KG1 (cell line): ENCODE measurements at regions not wholly inside any gene's neighbourhood (a gene's known extent, or its start where the extent isn't known, plus 50 kb on each side); places are given as distances from the start of the nearest gene placed in this dataset.
"Not testable (repeated sequence)": the region's sequence is repeated elsewhere in the genome, so short reads cannot be mapped to it uniquely, and the experiment has no call there.

Experiments
- DNase-seq: peaks from one replicate; lab custom pipeline; 2025; lab: John Stamatoyannopoulos, UW

DNA sequence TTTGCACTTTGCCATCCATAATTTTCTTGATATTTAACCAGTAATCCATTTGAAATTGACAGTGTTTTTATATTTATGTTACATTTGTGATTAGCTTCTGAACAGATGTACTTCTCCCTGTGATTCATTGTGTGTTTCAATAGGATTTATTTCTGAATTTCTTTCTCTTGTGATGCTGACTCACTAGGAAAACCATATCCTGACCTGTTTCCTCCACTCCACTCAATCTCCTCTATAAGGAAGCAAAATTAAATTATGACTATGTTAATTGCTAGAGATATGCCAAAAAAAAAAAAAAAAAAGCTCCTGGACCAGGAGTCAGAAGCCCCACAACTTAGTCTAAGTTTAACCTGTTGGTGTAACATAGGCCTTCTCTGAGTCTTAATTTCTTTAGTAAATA is 614.6 kb upstream of the SPRY2 start:
- no peak for DNase-seq

DNA sequence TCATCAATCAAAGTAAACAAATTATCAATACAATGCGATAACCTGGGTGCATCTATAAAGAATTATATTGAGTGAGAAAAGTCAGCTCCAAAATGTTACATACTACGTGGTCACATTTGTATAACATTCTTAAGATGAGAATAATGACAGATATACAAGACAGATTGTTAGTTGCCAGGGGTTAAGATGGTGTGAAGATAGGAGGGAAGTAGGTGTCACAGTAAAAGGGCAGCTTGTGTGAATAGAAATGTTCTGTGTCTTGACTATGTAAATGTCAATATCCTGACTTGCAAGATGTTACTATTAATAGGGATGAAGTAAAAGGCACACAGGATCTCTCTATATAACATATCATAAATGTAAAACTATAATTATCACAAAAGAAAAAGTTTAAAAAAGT is 611.2 kb upstream of the SPRY2 start:
- DNase-seq: no peak

GRCh38 chr13:80946008-80946802 is 605.3 kb upstream of the SPRY2 start:
- no peak for DNase-seq

- DNase-seq: no peak
Measured at GRCh38 chr13:80945328-80945727, 604.4 kb upstream of the SPRY2 start.

DNA sequence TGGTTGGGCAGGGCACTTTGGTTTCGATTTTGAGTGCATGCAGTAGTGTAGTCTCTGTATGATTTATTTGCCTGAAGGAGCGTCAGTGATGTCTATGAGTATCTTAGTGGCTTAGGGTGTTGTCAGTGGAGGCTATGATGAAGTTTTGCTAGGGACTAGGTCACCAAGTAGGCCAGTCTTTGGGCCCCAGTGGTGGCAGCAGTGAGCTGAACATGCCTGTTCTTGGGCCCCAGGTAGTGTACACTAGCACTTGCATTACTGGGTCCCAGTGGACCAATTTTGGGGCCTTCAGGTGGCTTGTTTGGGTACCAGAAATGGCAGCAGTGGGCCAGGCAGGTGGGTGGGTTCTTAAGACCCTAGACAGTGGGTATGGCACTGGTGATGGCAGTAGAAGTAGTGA is 598.7 kb upstream of the SPRY2 start:
- DNase-seq: no peak

GRCh38 chr13:80931766-80932165 is 590.8 kb upstream of the SPRY2 start:
- DNase-seq: no peak

DNA sequence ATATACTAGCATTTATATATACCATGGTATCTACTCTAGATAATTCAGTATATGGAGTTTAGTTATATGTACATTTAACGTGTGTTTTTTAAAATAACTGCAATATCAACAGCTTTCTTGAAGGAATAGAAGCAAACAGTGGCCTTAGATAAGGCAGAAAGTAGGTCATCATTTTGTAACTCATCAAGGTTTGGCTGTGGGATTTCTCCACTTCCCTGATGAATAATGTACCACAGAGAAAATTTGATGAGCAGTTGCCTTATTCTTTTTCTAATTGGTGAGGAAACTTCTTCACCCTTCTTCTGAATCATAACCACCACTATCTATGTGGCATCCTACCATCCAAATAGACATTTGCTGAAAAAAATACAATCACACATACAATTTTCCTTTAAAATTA is 590.2 kb upstream of the SPRY2 start:
- DNase-seq: no peak

GRCh38 chr13:80928241-80928640 is 587.3 kb upstream of the SPRY2 start:
- no peak for DNase-seq

- not testable (repeated sequence) for DNase-seq
Measured at GRCh38 chr13:80926024-80926423, 585.1 kb upstream of the SPRY2 start.

- no peak for DNase-seq
Measured at GRCh38 chr13:80924596-80924995, 583.7 kb upstream of the SPRY2 start.

GRCh38 chr13:80923907-80924306 is 583.0 kb upstream of the SPRY2 start:
- DNase-seq: no peak

DNA sequence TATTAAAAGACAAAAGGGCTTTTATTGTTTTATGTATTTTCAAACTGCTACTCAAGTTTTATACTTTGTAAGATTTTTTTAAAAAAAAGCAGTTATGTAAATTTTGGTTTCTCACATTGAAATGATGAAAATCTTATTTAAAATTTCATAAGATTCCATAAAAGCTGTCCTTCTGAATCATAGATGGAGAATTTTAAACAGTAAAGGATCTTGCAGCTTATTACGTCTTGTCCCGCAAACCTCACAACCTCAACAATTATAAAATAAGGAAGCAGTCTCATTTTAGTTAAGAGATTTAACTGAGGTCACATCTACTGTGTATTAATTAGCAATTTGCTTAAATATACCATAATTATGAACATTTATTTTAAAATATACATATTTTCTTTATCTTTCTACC is 581.0 kb upstream of the SPRY2 start:
- DNase-seq: no peak

DNA sequence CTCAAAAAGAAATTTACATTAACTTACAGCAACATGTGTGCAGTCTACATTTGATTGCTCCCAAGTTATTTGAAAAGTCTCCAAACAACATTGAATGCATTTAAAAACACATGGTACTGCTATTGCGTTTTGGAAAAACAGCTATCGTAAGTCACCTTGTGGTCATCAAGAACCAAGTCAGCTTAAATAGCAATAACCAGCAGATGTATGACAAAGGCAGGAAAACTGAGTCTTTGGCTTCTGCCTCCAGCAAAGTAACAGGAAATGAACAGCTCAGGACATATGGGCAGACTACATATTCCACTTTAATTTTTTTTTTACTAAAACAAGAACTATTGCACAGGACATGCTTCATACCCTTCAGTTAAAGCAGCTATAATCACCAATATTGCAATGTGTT is 580.6 kb upstream of the SPRY2 start:
- DNase-seq: no peak

- no peak for DNase-seq
Measured at GRCh38 chr13:80906860-80907259, 565.9 kb upstream of the SPRY2 start.

DNA sequence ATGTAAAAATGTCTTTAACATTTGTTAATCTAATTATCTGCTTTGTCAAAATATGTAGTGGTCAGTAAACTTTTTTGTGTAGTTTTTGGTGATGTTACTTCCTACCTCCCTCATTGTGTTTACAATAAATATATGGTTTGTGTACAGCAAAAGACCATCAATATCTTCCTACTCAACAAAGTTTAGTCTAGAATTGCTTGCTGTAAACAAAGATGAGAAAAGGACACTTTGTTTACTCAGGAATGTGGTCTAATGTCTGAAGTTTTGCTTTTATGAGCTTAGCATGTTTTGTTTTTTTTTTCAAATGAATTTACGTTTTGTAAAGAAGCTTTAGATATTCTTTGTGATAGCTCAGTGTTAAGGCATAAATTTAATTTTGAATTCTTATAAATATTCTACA is 563.5 kb upstream of the SPRY2 start:
- DNase-seq: no peak

GRCh38 chr13:80903911-80904310 is 563.0 kb upstream of the SPRY2 start:
- DNase-seq: no peak

DNA sequence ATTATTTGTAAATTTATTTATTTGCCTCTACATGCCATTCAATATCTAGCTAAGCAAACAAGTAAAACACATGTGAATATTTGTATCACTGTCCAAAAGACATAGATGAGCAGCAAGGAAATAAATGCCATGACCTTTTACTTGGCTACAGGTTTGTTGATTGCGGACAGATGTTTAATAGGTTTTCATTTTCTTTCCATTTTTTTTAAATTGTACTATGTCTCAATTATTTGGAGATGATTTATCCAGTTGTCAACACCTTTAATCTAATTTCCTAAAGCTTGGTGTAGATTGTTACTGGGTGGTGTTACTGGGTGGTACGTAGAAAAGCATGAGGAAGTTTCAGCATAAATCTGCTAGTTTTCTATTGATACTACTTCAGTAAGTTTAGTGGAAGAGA is 560.6 kb upstream of the SPRY2 start:
- no peak for DNase-seq

GRCh38 chr13:80901111-80901510 is 560.2 kb upstream of the SPRY2 start:
- DNase-seq: no peak

DNA sequence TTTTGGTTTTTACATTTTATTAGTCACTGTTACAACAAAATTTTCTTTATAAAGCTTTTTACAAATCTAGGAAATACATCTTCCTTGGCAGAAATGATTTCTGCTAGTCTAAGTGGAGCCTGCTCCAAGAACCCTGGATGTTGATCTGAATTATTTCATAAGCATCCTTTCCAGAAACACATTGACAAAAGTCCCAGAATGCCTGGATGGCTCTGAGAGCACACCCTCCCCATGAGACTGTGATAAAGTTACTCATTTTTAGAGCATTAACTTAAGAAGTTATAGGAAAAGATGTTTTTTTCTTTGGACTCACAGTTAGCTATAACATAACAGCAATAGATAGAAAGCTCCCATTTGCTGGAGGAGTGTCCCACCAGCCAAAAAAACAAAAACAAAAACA is 559.6 kb upstream of the SPRY2 start:
- DNase-seq: no peak

DNA sequence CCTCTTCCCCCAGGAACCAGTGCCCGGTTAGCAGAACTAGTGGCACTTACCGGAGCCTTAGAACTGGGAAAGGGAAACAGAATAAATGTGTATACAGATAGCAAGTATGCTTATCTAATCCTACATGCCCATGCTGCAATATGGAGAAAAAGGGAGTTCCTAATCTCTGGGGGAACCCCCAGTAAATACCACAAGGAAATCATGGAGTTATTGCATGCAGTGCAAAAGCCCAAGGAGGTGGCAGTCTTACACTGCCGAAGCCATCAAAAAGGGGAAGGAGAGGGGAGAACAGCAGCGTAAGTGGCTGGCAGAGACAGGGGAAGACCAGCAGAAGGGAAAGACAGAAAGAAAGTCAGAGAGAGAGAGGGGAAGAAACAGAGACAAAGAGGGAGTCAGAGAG is 556.7 kb upstream of the SPRY2 start:
- DNase-seq: not testable (repeated sequence)

- DNase-seq: no peak
Measured at GRCh38 chr13:80894917-80895316, 554.0 kb upstream of the SPRY2 start.

GRCh38 chr13:80889829-80890228 is 548.9 kb upstream of the SPRY2 start:
- DNase-seq: no peak

DNA sequence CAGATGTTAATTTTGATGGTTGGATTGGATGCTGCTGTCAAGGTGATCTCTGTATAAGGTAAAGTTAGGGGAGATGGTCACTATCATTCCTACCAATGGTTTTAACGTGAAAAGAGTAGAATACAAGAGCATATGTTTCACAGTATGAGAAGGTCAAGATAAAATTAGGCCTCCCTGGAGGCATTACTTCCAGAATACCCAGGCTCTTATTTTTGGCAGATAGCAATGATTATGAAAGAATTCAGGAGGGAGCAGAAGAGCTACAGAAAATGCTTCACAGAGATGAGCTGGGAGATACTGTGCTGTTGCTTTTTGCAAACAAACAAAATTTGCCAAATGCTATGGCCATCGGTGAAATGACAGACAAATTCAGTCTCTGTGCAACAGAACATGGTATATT is 547.5 kb upstream of the SPRY2 start:
- no peak for DNase-seq

- DNase-seq: no peak
Measured at GRCh38 chr13:80884056-80884785, 543.3 kb upstream of the SPRY2 start.
